Fibroblast of skin of left quadriceps (primary cell): ENCODE measurements at regions not wholly inside any gene's neighbourhood (a gene's known extent, or its start where the extent isn't known, plus 50 kb on each side); places are given as distances from the start of the nearest gene placed in this dataset.

Experiments used
- DNase-seq, 2 experiments: peaks; one replicate each; pipeline ENCODE4 v3.0.0-alpha.2; 2013; ENCODE audit warnings: low read depth in 2 of 2

- DNase-seq: no peak
These were observed 566.4 kb downstream of the ZEB2 start for GRCh38 chr2:143953451-143954030.

- no peak for DNase-seq
These were observed 567.4 kb downstream of the ZEB2 start for GRCh38 chr2:143952536-143952935.

- DNase-seq: no peak
These were observed 569.2 kb downstream of the ZEB2 start for GRCh38 chr2:143950704-143951103.

GRCh38 chr2:143949121-143949848, 570.6 kb downstream of the ZEB2 start:
- no peak for DNase-seq

- no peak for DNase-seq
These were observed 571.2 kb downstream of the ZEB2 start for GRCh38 chr2:143948710-143949109.

GRCh38 chr2:143946436-143947391, 573.2 kb downstream of the ZEB2 start:
- peak; percentile 72 for DNase-seq

- no peak for DNase-seq
These were observed 577.4 kb downstream of the ZEB2 start for GRCh38 chr2:143942486-143942885.

GRCh38 chr2:143940720-143941119, 579.2 kb downstream of the ZEB2 start:
- no peak for DNase-seq

- peak in 1 of 2 experiments; percentile 46 for DNase-seq
These were observed 580.1 kb downstream of the ZEB2 start for GRCh38 chr2:143939626-143940330.

- DNase-seq: no peak
These were observed 582.1 kb downstream of the ZEB2 start for GRCh38 chr2:143937723-143938350.

- no peak for DNase-seq
These were observed 582.8 kb downstream of the ZEB2 start for GRCh38 chr2:143936848-143937722.

GRCh38 chr2:143936538-143936847, 583.4 kb downstream of the ZEB2 start:
- no peak for DNase-seq

- DNase-seq: no peak
These were observed 584.5 kb downstream of the ZEB2 start for GRCh38 chr2:143935482-143935752.

- DNase-seq: no peak
These were observed 585.1 kb downstream of the ZEB2 start for GRCh38 chr2:143934626-143935481.

- no peak for DNase-seq
These were observed 585.9 kb downstream of the ZEB2 start for GRCh38 chr2:143933946-143934569.

GRCh38 chr2:143930891-143931290, 589.0 kb downstream of the ZEB2 start:
- no peak for DNase-seq

- DNase-seq: no peak
These were observed 591.3 kb downstream of the ZEB2 start for GRCh38 chr2:143928613-143929012.

GRCh38 chr2:143928184-143928583, 591.7 kb downstream of the ZEB2 start:
- no peak for DNase-seq

- no peak for DNase-seq
These were observed 593.2 kb downstream of the ZEB2 start for GRCh38 chr2:143926736-143927135.
